ENCODE measurements at regions not wholly inside any gene's neighbourhood (a gene's known extent, or its start where the extent isn't known, plus 50 kb on each side); places are given as distances from the start of the nearest gene placed in this dataset.
A peak's percentile ranks its signal among the peaks of the same experiment; 100 is the strongest.

GRCh38 chr20:10992731-10993130, 318.9 kb upstream of the JAG1 start:
- H2AFZ ChIP-seq (ENCODE audit: low read depth, low read length): no peak overlapping the region
- no peak overlapping the region for H3K18ac ChIP-seq (ENCODE audit: low read depth in 1 of 2, low read length in 2 of 2)
- no peak overlapping the region for H3K23ac ChIP-seq (ENCODE audit: low read length in 2 of 2)
- H4K91ac ChIP-seq (ENCODE audit: low read length): no peak overlapping the region
- no peak overlapping the region for H2BK15ac ChIP-seq (ENCODE audit: low read depth, poor library complexity, severe bottlenecking)
- no peak overlapping the region for H3K27ac ChIP-seq (ENCODE audit: low read length, poor library complexity, severe bottlenecking)
- no peak overlapping the region for H2BK12ac ChIP-seq (ENCODE audit: low read length in 2 of 2)
- H3K4me2 ChIP-seq (ENCODE audit: low read length, poor library complexity, severe bottlenecking): no peak overlapping the region
- H3K9ac ChIP-seq (ENCODE audit: low read length): no peak overlapping the region
- H3K4me3 ChIP-seq (ENCODE audit: insufficient read depth in 1 of 2, low read depth in 1 of 2, low read length in 2 of 2): no peak overlapping the region
- no peaks in the 10 kb centered on the region for H3K27me3 ChIP-seq (ENCODE audit: control insufficient read depth in 1 of 2, insufficient read depth in 1 of 2, low read length in 2 of 2)
- no peaks in the 10 kb centered on the region for H3K4me1 ChIP-seq (ENCODE audit: control insufficient read depth, insufficient read depth, low read depth, low read length)
- H2AK5ac ChIP-seq (ENCODE audit: low read length, severe bottlenecking): no peak overlapping the region
- no peak overlapping the region for H2BK120ac ChIP-seq (ENCODE audit: low read depth, low read length)
- no peaks in the 10 kb centered on the region for H3K9me3 ChIP-seq (ENCODE audit: control insufficient read depth, low read length)
- no peak overlapping the region for H3K14ac ChIP-seq (ENCODE audit: low read length in 2 of 2)
- no peaks in the 10 kb centered on the region for H3K79me1 ChIP-seq (replicated peaks; ENCODE audit: low read length, poor library complexity, severe bottlenecking)
- WGBS: 87% methylated on average over 3 of the region's 6 CpGs
- no peak for DNase-seq
- H2BK5ac ChIP-seq (ENCODE audit: low read depth, low read length, poor library complexity, severe bottlenecking): no peak overlapping the region
- no peak overlapping the region for H4K8ac ChIP-seq (ENCODE audit: low read length)
- no peaks in the 10 kb centered on the region for H3K36me3 ChIP-seq (ENCODE audit: control insufficient read depth in 1 of 2, insufficient read depth in 2 of 2, low read depth in 1 of 2, low read length in 2 of 2)
- no peak overlapping the region for H3K4ac ChIP-seq (ENCODE audit: low read depth in 1 of 2, low read length in 2 of 2)

GRCh38 chr20:10994991-10995700, 321.3 kb upstream of the JAG1 start:
- Histone ChIP-seq H3K27ac (ENCODE audit: low read length, poor library complexity, severe bottlenecking) (no peak overlapping the region), H3K9me3 (ENCODE audit: control insufficient read depth, low read length) (no peaks in the 10 kb centered on the region), H3K18ac (ENCODE audit: low read depth in 1 of 2, low read length in 2 of 2) (no peak overlapping the region), H3K14ac (ENCODE audit: low read length in 2 of 2) (no peak overlapping the region), H3K4ac (ENCODE audit: low read depth in 1 of 2, low read length in 2 of 2) (no peak overlapping the region), H3K9ac (ENCODE audit: low read length) (no peak overlapping the region), H4K91ac (ENCODE audit: low read length) (no peak overlapping the region), H2BK12ac (ENCODE audit: low read length in 2 of 2) (no peak overlapping the region), H3K36me3 (ENCODE audit: control insufficient read depth in 1 of 2, insufficient read depth in 2 of 2, low read depth in 1 of 2, low read length in 2 of 2) (no peaks in the 10 kb centered on the region), H2BK120ac (ENCODE audit: low read depth, low read length) (no peak overlapping the region), H2BK15ac (ENCODE audit: low read depth, poor library complexity, severe bottlenecking) (no peak overlapping the region), H3K23ac (ENCODE audit: low read length in 2 of 2) (no peak overlapping the region), H3K4me1 (ENCODE audit: control insufficient read depth, insufficient read depth, low read depth, low read length) (no peaks in the 10 kb centered on the region), H2AK5ac (ENCODE audit: low read length, severe bottlenecking) (no peak overlapping the region), H3K27me3 (ENCODE audit: control insufficient read depth in 1 of 2, insufficient read depth in 1 of 2, low read length in 2 of 2) (no peaks in the 10 kb centered on the region), H3K4me2 (ENCODE audit: low read length, poor library complexity, severe bottlenecking) (no peak overlapping the region), H3K4me3 (ENCODE audit: insufficient read depth in 1 of 2, low read depth in 1 of 2, low read length in 2 of 2) (no peak overlapping the region), H2BK5ac (ENCODE audit: low read depth, low read length, poor library complexity, severe bottlenecking) (no peak overlapping the region), H2AFZ (ENCODE audit: low read depth, low read length) (no peak overlapping the region), H4K8ac (ENCODE audit: low read length) (no peak overlapping the region), H3K79me1 (replicated peaks; ENCODE audit: low read length, poor library complexity, severe bottlenecking) (no peaks in the 10 kb centered on the region)
- WGBS: over 99% methylated on average over 2 of the region's 2 CpGs
- no peak for DNase-seq

- Histone ChIP-seq H3K27me3 (ENCODE audit: control insufficient read depth in 1 of 2, insufficient read depth in 1 of 2, low read length in 2 of 2) (no peaks in the 10 kb centered on the region), H2BK12ac (ENCODE audit: low read length in 2 of 2) (no peak overlapping the region), H3K23ac (ENCODE audit: low read length in 2 of 2) (no peak overlapping the region), H2AFZ (ENCODE audit: low read depth, low read length) (no peak overlapping the region), H2BK120ac (ENCODE audit: low read depth, low read length) (no peak overlapping the region), H3K18ac (ENCODE audit: low read depth in 1 of 2, low read length in 2 of 2) (peak overlapping the region in 1 of 2 experiments; percentile 34), H3K4me3 (ENCODE audit: insufficient read depth in 1 of 2, low read depth in 1 of 2, low read length in 2 of 2) (no peak overlapping the region), H2BK5ac (ENCODE audit: low read depth, low read length, poor library complexity, severe bottlenecking) (no peak overlapping the region), H3K9ac (ENCODE audit: low read length) (no peak overlapping the region), H3K4ac (ENCODE audit: low read depth in 1 of 2, low read length in 2 of 2) (no peak overlapping the region), H4K91ac (ENCODE audit: low read length) (no peak overlapping the region), H4K8ac (ENCODE audit: low read length) (no peak overlapping the region), H3K9me3 (ENCODE audit: control insufficient read depth, low read length) (no peaks in the 10 kb centered on the region), H3K79me1 (replicated peaks; ENCODE audit: low read length, poor library complexity, severe bottlenecking) (no peaks in the 10 kb centered on the region), H3K27ac (ENCODE audit: low read length, poor library complexity, severe bottlenecking) (no peak overlapping the region), H3K4me2 (ENCODE audit: low read length, poor library complexity, severe bottlenecking) (no peak overlapping the region), H2AK5ac (ENCODE audit: low read length, severe bottlenecking) (no peak overlapping the region), H3K14ac (ENCODE audit: low read length in 2 of 2) (no peak overlapping the region), H2BK15ac (ENCODE audit: low read depth, poor library complexity, severe bottlenecking) (no peak overlapping the region), H3K36me3 (ENCODE audit: control insufficient read depth in 1 of 2, insufficient read depth in 2 of 2, low read depth in 1 of 2, low read length in 2 of 2) (no peaks in the 10 kb centered on the region), H3K4me1 (ENCODE audit: control insufficient read depth, insufficient read depth, low read depth, low read length) (peaks cover 6% of the 10 kb centered on the region)
- WGBS: 95% methylated on average over 2 of the region's 4 CpGs
- no peak for DNase-seq
Measured at GRCh38 chr20:10998476-10998875, 324.7 kb upstream of the JAG1 start.

GRCh38 chr20:11000416-11000815, 326.6 kb upstream of the JAG1 start:
- no peak overlapping the region for H2BK15ac ChIP-seq (ENCODE audit: low read depth, poor library complexity, severe bottlenecking)
- H2AK5ac ChIP-seq (ENCODE audit: low read length, severe bottlenecking): no peak overlapping the region
- no peak overlapping the region for H2BK12ac ChIP-seq (ENCODE audit: low read length in 2 of 2)
- H2BK120ac ChIP-seq (ENCODE audit: low read depth, low read length): no peak overlapping the region
- H3K27ac ChIP-seq (ENCODE audit: low read length, poor library complexity, severe bottlenecking): no peak overlapping the region
- no peaks in the 10 kb centered on the region for H3K9me3 ChIP-seq (ENCODE audit: control insufficient read depth, low read length)
- H2AFZ ChIP-seq (ENCODE audit: low read depth, low read length): no peak overlapping the region
- no peak overlapping the region for H3K23ac ChIP-seq (ENCODE audit: low read length in 2 of 2)
- no peaks in the 10 kb centered on the region for H3K27me3 ChIP-seq (ENCODE audit: control insufficient read depth in 1 of 2, insufficient read depth in 1 of 2, low read length in 2 of 2)
- no peak overlapping the region for H4K8ac ChIP-seq (ENCODE audit: low read length)
- no peak overlapping the region for H4K91ac ChIP-seq (ENCODE audit: low read length)
- H3K9ac ChIP-seq (ENCODE audit: low read length): no peak overlapping the region
- no peak for DNase-seq
- H3K4me1 ChIP-seq (ENCODE audit: control insufficient read depth, insufficient read depth, low read depth, low read length): peaks cover 6% of the 10 kb centered on the region
- no peak overlapping the region for H3K4ac ChIP-seq (ENCODE audit: low read depth in 1 of 2, low read length in 2 of 2)
- no peaks in the 10 kb centered on the region for H3K36me3 ChIP-seq (ENCODE audit: control insufficient read depth in 1 of 2, insufficient read depth in 2 of 2, low read depth in 1 of 2, low read length in 2 of 2)
- H3K79me1 ChIP-seq (replicated peaks; ENCODE audit: low read length, poor library complexity, severe bottlenecking): no peaks in the 10 kb centered on the region
- no peak overlapping the region for H3K14ac ChIP-seq (ENCODE audit: low read length in 2 of 2)
- 100% methylated on average over 1 of the region's 1 CpG for WGBS
- H3K4me3 ChIP-seq (ENCODE audit: insufficient read depth in 1 of 2, low read depth in 1 of 2, low read length in 2 of 2): no peak overlapping the region
- H3K18ac ChIP-seq (ENCODE audit: low read depth in 1 of 2, low read length in 2 of 2): no peak overlapping the region
- H2BK5ac ChIP-seq (ENCODE audit: low read depth, low read length, poor library complexity, severe bottlenecking): no peak overlapping the region
- no peak overlapping the region for H3K4me2 ChIP-seq (ENCODE audit: low read length, poor library complexity, severe bottlenecking)

All from mesenchymal stem cell (in vitro differentiated cells and primary cell).